GM19467 (cell line): ENCODE measurements at regions not wholly inside any gene's neighbourhood (a gene's known extent, or its start where the extent isn't known, plus 50 kb on each side); places are given as distances from the start of the nearest gene placed in this dataset.
"Not testable (repeated sequence)": the region's sequence is repeated elsewhere in the genome, so short reads cannot be mapped to it uniquely, and the experiment has no call there.

ENCODE experiments used
- ATAC-seq: cut with Tn5 transposase; IDR thresholded peaks from one replicate; pipeline ENCODE4 v1.9.1; 2021; ENCODE audit warnings: mild to moderate bottlenecking, moderate library complexity; ENCODE audit not compliant: unreplicated experiment

DNA sequence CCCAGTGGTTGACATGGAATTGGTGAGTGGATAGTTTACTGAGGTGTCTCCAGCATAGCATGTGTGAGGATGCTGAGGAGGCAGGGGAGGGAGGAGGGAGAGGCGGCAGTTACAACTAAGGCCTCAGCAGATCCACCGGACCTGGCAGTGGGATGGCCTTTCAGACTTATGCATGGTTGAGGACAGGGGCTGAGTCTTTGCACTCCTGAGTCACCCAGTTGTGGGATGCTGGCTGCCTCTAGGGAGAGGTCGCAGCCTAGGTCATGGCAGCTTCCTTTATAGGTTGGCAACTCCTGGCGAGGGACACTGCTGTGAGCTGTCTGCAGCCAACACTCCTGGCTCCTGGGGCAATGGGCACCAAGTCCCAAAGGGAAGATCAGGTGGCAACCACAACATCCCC is 380.3 kb downstream of the PREX1 start:
- ATAC-seq = no peak

DNA sequence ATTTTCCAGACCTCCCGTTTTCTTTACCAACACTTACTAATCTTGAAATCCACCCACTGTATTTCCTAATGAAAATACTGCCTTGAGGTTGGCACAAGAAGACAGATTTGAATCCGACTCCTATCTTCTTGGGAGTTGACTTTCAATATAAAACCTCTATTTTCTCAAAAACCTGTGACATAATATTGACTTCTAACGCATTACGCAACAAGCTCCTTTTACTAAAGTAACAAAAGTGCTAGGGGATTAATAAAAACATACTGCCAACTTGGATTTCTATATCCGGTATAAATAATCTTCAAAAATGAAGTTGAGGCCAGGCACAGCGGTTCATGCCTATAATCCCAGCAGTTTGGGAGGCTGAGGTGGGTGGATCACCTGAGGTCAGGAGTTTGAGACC is 382.0 kb downstream of the PREX1 start:
- ATAC-seq = no peak

DNA sequence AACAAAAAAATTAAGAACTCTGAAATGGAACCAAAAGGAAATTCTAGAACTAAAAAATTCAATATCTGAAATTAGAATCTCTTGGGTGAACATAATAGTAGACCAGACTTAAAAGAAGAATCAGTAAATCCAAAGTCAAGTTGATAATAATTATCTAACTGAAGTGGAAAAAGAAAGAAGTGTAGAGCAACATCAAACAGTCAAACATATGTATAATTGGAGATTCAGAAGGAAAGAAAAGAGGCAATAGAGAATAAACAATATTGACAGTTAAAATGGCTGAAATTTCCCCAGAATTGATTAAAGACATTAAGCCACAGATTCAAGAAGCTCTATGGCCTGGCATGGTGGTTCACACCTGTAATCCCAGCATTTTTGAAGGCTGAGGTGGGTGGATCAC is 383.6 kb downstream of the PREX1 start:
- ATAC-seq = no peak

DNA sequence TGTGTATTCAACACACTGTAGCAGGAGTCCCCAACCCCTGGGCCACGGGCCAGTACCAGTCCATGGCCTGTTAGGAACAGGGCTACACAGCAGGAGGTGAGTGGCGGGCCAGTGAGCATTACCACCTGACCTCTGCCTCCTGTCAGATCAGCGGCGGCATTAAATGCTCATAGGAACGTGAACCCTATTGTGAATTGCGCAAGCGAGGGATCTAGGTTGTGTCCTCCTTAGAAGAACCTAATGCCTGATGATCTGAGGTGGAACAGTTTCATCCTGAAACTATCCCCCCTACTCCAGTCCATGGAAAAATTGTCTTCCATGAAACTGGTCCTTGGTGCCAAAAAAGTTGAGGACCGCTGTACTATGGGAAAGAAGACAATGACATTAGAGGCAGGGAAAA is 386.9 kb downstream of the PREX1 start:
- no peak for ATAC-seq

DNA sequence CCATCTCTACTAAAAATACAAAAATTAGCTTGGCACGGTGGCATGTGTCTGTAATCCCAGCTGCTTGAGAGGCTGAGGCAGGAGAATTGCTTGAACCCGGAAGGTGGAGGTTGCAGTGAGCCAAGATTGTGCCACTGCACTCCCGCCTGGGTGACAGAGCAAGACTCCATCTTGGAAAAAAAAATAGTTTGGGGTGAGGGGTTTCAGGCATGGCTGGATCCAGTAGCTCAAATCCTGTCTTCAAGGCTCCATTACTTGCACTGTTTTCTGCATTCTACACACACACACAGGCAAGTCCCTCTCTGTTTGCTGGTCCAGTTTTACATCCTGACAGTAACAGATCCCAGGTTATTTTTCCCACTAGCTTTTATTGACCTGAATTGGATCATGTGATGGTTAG is 387.5 kb downstream of the PREX1 start:
- not testable (repeated sequence) for ATAC-seq

DNA sequence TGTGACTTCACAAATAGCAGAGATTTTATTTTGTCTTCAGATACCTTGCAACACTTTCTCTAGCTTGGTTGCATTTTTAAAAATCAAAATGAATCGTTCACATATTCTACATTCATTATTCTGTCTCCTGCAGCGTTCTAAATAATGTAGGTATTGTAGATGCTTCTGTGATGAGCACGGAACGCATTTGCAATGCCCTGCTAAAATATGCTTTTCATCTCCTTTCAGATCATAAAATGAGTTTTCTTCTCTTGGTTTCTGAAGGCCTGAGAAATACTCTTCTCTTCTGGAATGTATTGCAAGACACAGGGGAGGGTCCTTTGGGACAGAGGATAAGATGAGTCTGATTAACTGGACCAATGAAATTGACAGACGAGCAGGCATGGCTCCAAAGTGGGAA is 390.7 kb downstream of the PREX1 start:
- no peak for ATAC-seq

DNA sequence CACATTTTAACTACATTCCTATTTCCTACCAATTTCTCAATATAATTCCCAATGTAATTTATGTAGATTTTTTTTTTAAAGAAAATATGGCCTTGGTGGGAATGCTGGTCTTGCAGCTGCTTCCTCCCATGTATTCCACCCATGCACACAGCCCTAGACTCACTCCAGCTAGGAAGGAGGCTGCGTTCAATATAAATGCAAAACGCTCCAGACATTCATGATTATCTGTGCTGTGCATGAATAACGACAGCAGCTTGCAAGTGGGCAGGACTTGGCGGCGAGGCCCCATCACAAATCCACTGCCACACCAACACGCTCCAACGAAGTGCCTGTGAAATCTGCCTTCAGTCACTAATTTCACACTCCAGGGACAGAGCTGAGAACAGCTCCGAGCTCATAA is 391.2 kb downstream of the PREX1 start:
- ATAC-seq = not testable (repeated sequence)

DNA sequence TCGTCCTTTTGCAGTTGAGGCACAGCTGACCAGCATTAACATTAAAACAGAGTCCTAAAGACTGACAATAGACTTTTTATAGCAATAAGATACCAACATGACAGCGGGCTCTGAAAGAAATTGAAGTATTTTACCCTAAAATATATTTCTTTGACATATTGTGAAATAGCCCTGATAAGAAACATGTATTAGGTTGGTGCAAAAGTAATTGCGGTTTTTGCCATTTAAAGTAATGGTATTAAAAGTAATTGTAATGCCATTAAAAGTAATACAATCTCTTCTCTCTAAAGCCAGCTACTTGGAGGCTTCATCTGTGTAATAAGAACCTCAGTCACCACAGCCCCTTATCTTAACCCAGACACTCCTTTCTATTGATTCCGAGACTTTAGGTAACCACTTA is 394.6 kb downstream of the PREX1 start:
- ATAC-seq = no peak

DNA sequence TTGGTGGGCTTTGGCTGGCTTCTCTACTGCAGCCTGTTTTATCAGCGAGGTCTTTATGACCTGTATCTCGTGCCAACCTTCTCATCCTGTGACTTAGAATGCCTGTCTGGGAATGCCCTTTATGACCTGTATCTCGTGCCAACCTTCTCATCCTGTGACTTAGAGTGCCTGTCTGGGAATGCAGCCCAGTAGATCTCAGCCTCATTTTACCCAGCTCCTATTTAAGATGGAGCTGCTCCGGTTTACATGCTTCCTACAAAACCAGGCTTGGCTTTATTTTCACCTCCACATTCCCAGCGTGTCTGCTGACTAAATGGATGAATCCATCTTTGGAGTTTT is 395.3 kb downstream of the PREX1 start:
- ATAC-seq = no peak

DNA sequence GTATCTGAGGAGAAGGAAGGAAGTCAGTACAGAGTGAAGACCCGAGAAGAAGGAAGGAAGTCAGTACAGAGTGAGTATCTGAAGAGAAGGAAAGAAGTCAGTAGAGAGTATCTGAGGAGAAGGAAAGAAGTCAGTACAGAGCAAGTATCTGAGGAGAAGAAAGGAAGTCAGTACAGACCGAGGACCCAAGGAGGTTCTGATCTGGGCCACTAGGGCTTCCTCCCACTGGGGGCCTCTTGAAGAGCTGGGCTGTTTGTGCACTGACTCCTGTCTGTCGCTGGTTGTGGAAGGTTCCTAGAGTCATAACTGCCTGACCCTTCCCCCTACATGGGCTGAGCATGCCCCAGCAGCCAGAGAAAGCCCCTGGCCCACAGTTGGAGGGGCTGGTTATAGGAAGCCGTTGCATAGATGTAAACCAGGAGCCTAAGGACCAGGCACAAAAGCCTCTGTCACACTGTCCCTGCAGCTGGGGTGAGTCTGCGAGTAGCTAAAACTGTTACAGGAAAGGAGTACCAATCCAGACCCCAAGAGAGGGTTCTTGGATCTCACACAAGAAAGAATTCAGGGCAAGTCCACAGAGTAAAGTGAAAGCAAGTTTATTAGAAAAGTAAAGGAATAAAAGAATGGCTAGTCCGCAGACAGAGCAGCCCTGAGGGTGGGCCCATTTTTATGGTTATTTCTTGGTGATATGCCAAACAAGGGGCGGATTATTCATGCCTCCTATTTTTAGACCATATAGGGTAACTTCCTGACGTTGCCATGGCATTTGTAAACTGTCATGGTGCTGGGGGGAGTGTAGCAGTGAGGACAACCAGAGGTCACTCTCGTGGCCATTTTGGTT is 395.9 kb downstream of the PREX1 start:
- ATAC-seq = no peak

DNA sequence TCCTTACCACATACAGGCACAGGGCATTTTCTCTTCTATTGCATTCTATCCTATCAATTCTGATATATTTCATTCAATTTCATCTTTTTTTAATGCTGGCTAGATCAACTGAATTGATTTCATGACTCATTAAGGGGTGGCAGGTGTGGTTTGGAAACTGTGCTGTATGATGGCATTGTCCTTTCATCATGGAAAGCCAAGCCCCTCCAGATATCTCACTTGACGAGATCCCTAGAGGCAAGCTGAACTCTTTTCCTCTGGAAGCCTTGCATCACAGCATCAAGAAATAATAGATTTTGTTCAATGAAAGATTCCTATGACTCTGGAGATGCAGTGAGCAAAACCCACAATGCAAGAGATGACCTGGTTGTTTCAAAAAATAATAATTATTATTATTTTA is 401.2 kb downstream of the PREX1 start:
- no peak for ATAC-seq

DNA sequence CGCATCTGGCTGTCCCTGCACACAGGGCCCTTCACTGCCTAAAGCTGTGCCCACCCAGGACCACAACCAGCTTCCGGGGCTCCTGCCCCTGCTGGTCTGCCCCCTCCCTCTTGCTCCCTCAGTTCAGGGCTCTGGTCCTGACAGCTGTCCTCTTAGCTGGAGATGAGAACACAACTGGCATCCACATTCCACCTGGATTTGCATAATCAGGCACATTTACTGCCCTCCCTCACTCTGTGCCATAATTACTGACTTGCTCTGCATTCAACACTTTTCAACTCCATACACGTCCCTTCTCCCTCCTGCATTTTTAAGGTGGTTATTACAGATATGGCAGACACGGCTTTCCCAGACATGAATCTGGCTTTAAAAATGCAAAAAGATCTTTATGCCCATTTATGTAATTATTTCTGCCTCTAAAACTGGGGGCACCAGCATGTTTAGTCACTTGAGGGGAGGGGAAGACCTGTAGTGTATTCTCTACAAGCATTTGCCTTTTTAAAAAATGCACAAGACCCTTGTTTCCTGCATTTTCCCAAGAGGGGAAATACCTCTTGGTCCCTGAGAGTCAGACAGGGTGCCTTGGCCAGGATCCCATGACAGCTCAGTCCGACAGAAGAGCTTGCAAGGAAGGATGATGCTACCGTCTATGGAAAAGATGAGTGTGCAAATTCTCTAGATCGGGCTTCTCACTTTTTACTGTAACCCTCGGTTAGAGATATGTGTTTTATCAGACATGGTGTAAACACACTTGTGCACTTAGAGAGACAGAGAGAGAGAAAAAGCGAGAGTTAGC is 401.8 kb downstream of the PREX1 start:
- no peak for ATAC-seq

DNA sequence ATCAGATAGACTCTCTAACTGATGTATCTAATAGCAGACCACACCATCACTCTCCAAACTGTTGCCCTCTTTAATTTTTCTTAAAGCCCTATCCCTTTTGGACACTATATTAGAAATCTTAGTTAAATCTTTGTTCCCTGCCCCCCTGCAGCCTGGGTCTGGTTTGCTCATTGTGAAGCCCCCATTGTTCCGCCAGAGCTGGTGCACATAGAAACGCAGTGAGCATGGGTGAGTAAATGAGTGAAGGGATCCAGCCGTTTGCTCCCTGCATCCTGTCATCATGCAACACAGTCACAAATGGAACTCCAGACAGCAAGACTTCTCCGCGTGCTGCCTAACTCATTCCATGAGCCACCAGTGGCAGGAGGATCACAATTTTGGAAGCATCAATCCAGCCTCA is 402.5 kb downstream of the PREX1 start:
- no peak for ATAC-seq

DNA sequence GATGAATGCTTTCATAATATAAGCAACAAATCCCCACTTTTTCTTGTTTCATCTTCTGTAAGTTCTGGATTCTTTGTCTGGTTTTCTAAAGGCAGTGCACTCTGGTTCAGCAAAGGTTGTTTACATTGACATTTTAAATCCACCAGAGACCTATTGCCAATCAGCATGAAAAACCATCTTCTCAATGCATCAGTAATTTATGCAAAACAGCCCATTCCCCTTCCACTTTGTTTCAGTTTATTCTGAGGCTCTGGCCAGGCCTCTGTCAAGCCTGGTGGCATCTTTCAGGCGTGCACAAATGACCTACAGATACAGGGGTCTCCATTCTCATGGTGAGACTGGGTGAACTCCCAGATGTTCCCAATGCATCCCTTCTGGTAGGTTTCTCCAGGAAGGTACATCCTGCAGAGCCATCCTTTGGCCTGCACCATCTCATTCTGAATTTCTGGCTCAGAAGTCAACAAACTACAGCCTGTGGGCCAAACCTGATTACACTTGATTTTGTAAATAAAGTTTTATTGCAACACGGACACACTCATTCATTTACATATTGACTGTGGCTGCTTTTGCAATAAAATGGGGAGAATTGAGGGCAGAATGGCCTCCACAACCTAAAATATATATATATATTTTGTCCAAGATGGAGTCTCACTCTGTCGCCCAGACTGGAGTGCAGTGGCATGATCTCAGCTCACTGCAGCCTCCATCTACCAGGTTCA is 405.4 kb downstream of the PREX1 start:
- ATAC-seq = no peak

DNA sequence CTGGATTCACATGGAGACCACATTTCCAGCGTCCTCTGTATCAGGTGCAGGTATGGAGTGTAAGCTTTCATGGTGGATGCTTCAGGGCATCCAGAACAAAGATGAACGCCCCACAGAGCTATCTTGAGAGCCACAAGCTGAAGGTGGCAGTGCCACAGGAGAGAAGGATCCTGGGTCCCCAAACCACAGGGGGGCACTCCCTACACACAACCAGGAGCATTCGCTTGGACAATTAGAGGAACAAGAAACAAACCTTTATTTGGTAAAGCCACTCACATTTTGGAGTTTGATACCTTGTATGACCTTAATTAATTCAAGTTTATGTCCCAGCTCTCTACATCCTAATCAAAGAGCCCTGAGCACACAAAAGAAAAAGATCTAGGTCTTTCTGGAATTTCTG is 406.3 kb downstream of the PREX1 start:
- no peak for ATAC-seq

DNA sequence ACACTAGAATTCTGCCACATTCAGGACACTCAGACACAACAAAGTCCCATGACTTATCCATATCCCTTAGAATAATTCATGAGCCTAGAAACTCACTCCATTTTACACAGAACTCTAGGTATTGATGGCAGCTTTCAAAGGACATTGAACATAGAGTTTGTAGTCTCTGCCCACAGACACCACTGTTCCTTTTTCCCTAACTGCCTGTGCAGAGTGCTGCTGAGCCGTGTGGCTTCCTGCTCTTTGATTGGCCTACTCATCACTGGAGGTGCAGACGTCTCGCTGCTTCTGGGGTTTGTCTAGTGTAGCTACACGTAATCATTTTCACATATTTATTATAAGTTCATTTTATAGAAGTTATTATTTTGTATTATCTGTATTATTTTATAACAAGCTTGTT is 407.6 kb downstream of the PREX1 start:
- ATAC-seq = no peak

DNA sequence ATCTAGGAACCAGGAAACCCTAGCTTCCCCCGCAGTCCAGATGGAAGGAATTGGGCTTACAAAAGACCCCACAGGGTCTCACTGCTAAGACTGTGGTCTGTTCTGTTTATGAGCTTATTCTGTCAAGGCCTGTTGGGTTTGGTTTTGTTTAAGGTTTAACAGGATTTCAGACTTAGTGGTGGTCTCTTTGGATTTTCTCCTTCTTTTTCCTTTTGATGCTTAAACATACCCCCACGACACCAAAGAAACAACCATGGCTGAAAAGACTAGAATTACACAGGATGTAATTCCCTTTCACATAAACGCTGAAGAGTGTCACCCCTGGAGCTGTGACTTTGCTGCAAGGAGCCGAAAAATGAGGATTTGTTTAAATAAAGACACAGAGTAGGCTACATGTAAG is 408.6 kb downstream of the PREX1 start:
- no peak for ATAC-seq

DNA sequence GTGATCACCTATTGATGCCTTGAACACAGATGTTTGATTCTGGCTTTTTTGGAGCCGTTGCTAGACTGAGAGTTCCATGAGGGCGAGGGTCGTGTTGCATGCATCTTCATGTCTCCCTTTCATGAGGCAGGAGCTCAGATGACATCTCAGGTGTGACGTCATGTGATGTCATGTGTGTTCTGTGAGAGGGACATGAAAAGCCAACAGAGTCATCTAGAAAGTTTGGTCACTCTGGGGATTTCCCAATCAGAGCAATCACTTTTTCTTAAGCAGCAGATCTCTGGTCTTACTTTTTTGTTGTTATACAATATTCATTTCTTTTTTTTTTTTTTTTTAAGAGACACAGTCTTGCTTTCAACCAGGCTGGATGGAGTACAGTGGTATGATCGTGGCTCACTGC is 411.8 kb downstream of the PREX1 start:
- no peak for ATAC-seq

DNA sequence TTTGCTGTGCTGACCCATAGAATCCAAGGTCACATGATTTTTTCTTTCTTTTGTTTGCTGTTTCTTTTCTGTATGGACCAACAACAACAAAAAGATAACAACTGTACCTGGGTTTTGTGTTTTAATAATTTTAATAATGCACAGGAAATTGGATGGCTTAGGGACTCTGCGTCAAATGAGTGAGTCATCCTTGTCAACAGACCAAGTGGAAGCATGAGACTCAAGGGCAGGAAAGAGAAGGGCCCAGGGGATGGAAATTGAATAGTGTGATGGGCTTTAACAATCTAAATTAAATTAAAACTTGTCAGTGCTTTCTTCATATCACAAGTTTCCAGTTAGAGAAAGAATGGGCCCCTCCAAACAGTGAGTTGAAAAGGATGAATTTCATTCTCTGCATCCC is 413.0 kb downstream of the PREX1 start:
- ATAC-seq = no peak

DNA sequence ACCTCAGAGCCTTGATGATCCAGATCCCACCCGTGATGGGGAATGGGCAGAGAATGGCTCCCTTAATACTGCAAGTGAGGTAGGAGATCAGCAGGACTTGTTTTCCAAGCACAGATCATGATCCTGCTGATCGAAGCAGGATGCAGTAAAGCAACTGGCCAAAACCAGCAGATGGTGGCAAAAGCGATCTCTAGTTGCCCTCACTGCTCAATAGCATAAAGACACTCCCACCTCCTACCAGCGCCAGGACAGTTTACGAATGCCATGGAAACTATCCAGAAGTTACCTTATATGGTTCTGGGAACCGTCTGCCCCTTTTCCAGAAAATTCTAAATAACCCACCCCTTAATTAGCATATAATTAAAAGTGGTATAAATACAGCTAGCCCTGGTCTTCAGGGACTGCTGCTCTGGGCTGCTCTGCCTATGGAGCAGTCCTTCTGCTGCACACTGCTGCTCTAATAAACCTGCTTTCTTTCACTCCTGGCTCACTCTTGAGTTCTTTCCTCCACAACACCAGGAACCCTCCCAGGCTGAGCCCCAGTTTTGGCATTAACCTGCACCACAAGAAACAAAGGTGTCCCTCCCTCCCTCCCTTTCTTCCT is 415.8 kb downstream of the PREX1 start:
- no peak for ATAC-seq

DNA sequence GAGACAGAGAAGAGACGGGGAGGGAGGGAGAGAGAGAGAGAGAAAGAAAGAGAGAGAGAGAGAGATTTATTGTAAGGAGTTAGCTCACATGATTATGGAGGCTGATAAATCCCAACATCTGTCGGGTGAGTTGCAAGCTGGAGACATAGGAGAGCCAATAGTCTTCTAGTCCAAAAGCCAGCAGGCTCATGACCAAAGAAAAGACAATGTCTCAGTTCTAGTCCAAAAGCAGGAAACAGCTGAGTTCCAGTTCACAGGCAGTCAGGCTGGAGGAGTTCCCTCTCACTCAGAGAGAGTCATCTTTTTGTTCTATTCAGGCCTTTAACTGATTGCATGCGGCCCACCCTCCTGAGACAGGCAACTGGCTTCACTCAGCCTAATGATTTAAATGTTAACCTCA is 416.6 kb downstream of the PREX1 start:
- no peak for ATAC-seq
